NCI-H146 treated with DMSO at 0.1 percent for 48 hours (cell line): ENCODE measurements at regions not wholly inside any gene's neighbourhood (a gene's known extent, or its start where the extent isn't known, plus 50 kb on each side); places are given as distances from the start of the nearest gene placed in this dataset.

Experiments used
- DNase-seq: peaks from one replicate; lab custom pipeline; 2025; ENCODE audit not compliant: unreplicated experiment; lab: John Stamatoyannopoulos, UW

GRCh38 chr16:63982741-63983140 is 1139.1 kb downstream of the CDH11 start:
- no peak for DNase-seq

DNA sequence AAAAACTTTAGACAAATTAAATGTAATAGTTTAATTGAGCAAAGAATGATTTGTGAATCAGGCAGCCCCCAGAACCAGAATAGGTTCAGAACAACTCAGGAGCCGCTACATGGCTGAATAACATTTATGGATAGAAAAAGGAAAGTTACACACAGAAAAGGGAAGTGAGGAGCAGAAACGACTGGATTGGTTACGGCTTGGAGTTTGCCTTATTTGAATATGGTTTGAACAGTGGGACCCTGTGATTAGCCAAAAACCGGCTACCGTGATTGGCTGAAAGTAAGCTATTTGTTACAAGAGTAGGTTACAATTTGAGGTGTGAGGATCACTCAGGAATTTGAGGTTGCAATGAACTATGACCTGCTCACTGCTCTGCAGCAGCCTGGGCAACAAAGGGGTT is 1139.8 kb downstream of the CDH11 start:
- DNase-seq, result no peak

- DNase-seq, result no peak
Measured at GRCh38 chr16:63981639-63982038, 1140.2 kb downstream of the CDH11 start.

DNA sequence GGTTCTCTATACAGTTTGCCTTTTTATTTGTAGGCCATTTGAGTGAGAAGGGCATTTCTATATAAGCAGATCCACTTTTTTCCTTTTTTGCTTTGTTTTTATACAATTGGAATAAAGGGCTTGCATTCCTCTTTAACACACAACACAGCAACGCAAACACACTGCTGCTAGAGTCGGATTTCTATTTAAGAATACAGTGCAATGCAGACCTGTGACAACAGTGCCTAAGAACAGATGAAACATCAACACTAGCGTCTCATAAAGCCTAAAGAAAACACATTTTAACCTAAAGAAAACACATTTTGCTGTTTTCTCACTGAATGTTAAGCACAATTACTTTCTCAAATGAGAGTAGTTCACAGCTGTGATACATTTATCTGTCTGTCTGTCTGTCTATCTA is 1141.1 kb downstream of the CDH11 start:
- no peak for DNase-seq

- no peak for DNase-seq
Measured at GRCh38 chr16:63978240-63978639, 1143.6 kb downstream of the CDH11 start.

DNA sequence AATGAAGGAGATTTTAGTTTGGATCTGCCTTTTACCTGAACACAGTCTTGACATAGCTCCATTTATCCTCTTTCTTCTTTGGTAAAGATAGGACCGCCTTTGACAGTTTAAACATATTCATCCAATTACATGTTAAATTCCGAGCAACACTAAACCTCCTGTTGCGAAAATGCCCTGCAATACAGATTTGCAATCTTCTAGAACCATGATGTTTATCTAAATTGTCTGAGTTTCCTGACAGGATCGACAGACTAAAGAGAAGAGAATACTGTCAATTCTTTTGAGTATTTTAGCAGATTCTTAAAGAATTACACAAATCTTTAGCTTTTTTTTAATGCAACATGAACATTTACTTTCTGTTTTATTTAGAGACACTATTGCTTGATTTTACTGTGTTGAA is 1145.5 kb downstream of the CDH11 start:
- DNase-seq, result no peak

- no peak for DNase-seq
Measured at GRCh38 chr16:63975669-63976068, 1146.2 kb downstream of the CDH11 start.

GRCh38 chr16:63967966-63968365 is 1153.9 kb downstream of the CDH11 start:
- DNase-seq, result no peak

DNA sequence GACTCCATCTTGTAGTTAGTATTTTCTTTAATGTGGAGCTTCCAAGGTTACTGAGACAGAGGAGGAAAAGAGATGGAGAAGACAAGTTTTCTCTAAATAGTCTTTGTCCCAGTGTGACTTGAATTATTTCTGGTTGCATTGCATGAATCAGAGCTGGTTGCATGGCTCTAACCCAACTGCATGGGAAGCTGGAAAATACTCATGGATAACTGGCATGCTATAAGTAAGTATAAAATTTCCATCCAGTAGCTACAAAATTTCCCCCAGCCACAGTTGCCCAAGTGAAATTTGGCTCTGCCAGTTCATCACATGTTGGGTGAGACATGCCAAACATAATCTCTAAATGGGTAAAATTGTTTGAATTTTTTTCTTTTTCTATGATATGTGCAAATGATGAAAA is 1161.5 kb downstream of the CDH11 start:
- DNase-seq, result no peak

GRCh38 chr16:63947022-63947421 is 1174.8 kb downstream of the CDH11 start:
- DNase-seq, result no peak

- no peak for DNase-seq
Measured at GRCh38 chr16:63945806-63946205, 1176.1 kb downstream of the CDH11 start.

DNA sequence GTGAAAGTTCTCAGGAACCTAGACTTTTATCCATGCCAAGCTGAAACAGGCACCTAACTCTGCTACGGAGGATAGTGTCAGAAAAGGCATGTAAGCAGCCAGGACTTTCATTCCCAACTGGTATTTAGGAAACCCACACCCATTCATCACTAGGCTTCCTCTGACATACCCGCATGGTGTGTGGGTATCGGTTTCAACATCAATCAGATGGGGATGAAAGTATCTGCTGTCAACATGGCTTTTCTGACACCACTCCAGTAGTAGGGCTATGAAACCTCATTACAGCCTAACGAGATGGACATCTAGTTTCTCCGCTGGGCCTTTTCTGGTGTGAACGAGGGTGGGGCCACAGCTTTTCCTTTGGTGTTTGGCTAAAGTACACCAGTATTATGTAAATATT is 1178.3 kb downstream of the CDH11 start:
- no peak for DNase-seq

DNA sequence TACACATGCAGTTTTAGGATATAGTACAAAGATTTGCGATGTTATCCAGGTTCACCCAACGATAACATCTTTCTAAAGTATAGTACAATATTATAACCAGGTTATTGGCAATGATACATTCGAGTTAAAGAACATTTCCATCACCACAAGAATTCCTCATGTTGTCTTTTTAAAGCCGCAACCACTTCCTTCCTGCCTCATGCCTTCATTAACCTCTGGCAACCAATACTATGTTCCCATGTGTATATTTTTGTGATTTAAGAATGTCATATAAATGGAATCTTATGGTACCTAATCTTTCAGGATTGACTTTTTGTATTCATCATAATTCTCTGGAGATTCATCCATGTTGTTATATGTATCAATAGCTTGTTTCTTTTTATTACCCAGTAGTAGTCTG is 1183.2 kb downstream of the CDH11 start:
- DNase-seq, result no peak

- no peak for DNase-seq
Measured at GRCh38 chr16:63933841-63934240, 1188.0 kb downstream of the CDH11 start.

- DNase-seq, result no peak
Measured at GRCh38 chr16:63928421-63928820, 1193.4 kb downstream of the CDH11 start.

- no peak for DNase-seq
Measured at GRCh38 chr16:63925221-63925620, 1196.6 kb downstream of the CDH11 start.

DNA sequence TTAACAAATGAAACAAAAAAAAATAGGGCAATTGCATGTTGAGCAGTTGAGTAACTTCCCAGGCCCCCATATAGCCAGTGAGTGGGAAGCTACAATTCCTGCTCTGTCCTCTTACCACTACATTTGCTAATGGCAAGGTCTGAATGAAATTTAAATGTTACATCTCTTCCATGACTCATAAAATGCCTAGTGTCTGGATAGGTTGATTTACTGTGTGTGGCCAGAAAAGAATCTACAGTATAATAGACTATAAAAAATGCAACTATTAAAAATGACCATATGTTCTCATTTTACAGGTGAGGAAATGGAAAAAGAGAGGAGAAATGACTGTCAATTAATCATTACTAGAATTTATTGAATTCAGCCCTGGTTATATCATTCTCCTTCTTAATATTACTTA is 1199.3 kb downstream of the CDH11 start:
- no peak for DNase-seq

DNA sequence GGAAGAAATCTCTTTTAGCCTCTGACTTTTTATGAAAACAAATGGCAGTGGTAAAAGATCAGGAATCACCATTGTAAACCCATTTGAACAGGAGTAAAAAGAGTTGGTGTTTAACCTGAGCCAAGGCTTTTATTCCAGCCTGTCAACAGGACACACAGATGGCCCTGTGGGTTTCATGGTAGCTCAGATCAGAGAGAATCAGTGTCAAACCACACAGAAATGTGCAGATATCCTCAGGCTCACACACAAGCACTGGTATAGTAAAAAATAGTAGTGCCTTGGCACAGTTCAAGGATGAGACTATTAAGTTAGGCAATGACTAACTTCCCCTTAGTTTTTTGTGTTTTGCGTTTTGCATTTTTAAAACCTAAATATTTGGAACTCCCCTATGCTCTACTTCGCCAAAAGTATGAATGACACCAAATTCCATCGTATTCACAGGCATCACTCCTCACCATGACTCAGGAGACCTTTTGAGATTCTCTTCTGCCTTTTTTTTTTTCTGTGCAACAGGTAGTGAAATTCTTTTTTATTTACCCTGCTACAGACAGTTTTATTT is 1200.0 kb downstream of the CDH11 start:
- DNase-seq, result no peak

DNA sequence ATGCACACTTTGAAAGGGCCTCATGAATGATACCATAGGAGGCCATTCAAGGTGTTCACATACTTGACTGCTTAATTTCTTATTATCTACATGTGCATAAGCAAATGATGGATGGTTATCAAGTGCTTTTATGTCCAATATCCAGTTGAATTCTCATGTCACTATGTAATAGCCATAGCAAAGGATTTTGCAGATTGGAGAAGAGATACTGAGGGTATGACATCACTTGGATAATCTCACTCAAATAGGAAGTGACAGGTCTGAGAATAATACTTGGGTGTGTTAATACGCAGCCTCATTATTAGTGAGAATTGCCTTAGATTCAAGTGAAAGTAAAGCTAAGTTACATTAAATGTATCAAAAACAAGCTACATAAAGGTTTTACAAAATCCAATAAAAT is 1208.6 kb downstream of the CDH11 start:
- DNase-seq, result no peak

DNA sequence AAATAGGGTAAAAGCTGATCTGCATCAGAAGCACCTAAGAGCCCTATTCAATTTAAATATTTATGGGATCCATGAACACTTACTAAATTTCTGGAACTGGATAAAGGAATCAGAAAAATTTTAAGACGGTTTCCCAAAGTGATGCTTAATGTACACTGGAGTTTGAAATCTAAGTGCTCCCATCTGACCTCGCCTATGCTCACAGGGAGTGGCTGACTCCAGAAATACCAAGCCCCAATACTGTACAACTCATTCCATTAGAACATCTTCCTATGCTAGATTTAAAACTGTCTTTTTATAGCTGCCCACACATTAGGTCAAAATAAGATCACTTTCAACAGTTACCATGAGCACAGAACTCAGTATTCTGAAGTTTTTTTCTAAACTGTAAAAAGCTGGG is 1214.6 kb downstream of the CDH11 start:
- DNase-seq, result no peak

GRCh38 chr16:63904930-63905329 is 1216.9 kb downstream of the CDH11 start:
- no peak for DNase-seq

- DNase-seq, result no peak
Measured at GRCh38 chr16:63904182-63904581, 1217.7 kb downstream of the CDH11 start.

- no peak for DNase-seq
Measured at GRCh38 chr16:63896383-63897109, 1225.3 kb downstream of the CDH11 start.
